ENCODE measurements at regions not wholly inside any gene's neighbourhood (a gene's known extent, or its start where the extent isn't known, plus 50 kb on each side); places are given as distances from the start of the nearest gene placed in this dataset.

- no peak for DNase-seq
These were observed 60.1 kb upstream of the MSX2 start for GRCh38 chr5:174664180-174664850.

- no peak for DNase-seq
These were observed 59.0 kb upstream of the MSX2 start for GRCh38 chr5:174665347-174665746.

GRCh38 chr5:174667526-174667925, 56.9 kb upstream of the MSX2 start:
- DNase-seq, result no peak

GRCh38 chr5:174668349-174668748, 56.0 kb upstream of the MSX2 start:
- DNase-seq, result no peak
